MCF 10A (cell line): ENCODE measurements at regions not wholly inside any gene's neighbourhood (a gene's known extent, or its start where the extent isn't known, plus 50 kb on each side); places are given as distances from the start of the nearest gene placed in this dataset.

Experiments used
- BruUV-seq: library from RNA; stranded (reverse); fragments of 400-500 nt; replicated peaks from 2 replicates; lab custom pipeline; 2021; lab: Mats Ljungman, UMichigan
- CTCF ChIA-PET: fragments of 300-600 bp; sonication (Branson Sonifier 250); formaldehyde crosslinking; extraction: SDS; loops from one replicate; lab custom pipeline; 2021; ENCODE audit warnings: antibody characterized with exemption, inconsistent platforms; lab: Yijun Ruan, JAX
- POLR2A ChIA-PET: fragments of 300-600, 350-650 bp; sonication (Branson Sonifier 250); formaldehyde crosslinking; extraction: SDS; loops from one replicate; lab custom pipeline; 2020; ENCODE audit warnings: antibody characterized with exemption, inconsistent platforms; lab: Yijun Ruan, JAX
- DNase-seq: peaks from one replicate; pipeline ENCODE4 v3.0.0-alpha.2; 2018; ENCODE audit not compliant: unreplicated experiment
- H3K27ac Mint-ChIP-seq: one replicate; pipeline ENCODE4 v1.8.0; 2022; ENCODE audit warnings: mild to moderate bottlenecking, low read depth, mixed read lengths; ENCODE audit not compliant: unreplicated experiment
- H3K27me3 Mint-ChIP-seq: one replicate; pipeline ENCODE4 v1.8.0; 2022; ENCODE audit warnings: mixed read lengths; ENCODE audit not compliant: insufficient read depth, unreplicated experiment
- H3K36me3 Mint-ChIP-seq: one replicate; pipeline ENCODE4 v1.8.0; 2022; ENCODE audit warnings: mild to moderate bottlenecking, moderate library complexity, mixed read lengths; ENCODE audit not compliant: insufficient read depth, unreplicated experiment
- H3K4me1 Mint-ChIP-seq: one replicate; pipeline ENCODE4 v1.8.0; 2022; ENCODE audit warnings: mixed read lengths; ENCODE audit not compliant: insufficient read depth, unreplicated experiment
- H3K4me3 Mint-ChIP-seq: one replicate; pipeline ENCODE4 v1.8.0; 2022; ENCODE audit warnings: mild to moderate bottlenecking, moderate library complexity, mixed read lengths; ENCODE audit not compliant: unreplicated experiment
- H3K9me3 Mint-ChIP-seq: one replicate; pipeline ENCODE4 v1.8.0; 2022; ENCODE audit warnings: mixed read lengths; ENCODE audit not compliant: unreplicated experiment
- CTCF ChIP-seq: fragments of 200-600 bp; IDR thresholded peaks from one replicate; pipeline ENCODE4 v1.8.0; 2022; ENCODE audit warnings: antibody characterized with exemption, mild to moderate bottlenecking; ENCODE audit not compliant: unreplicated experiment
- intact Hi-C: fragments of 100-400 bp; cut with micrococcal nuclease; formaldehyde crosslinking; loops from 2 replicates; pipeline ENCODE4 v1.14.1; 2022

- no TSS peak for BruUV-seq
- intact Hi-C loops, result no loop called here
- peak overlapping the region; percentile 36 for H3K27ac Mint-ChIP-seq
- H3K27me3 Mint-ChIP-seq, result peaks cover 8% of the 10 kb centered on the region
- H3K4me1 Mint-ChIP-seq, result no peaks in the 10 kb centered on the region
- POLR2A ChIA-PET, result no interaction called here
- CTCF ChIA-PET, result interaction anchor here (1.1 kb wide), 1 partner anchor 285 kb away, joined by 5 read pairs; no protein-coding TSS in a partner anchor
- no peaks in the 10 kb centered on the region for H3K36me3 Mint-ChIP-seq
- peaks cover 16% of the 10 kb centered on the region for H3K9me3 Mint-ChIP-seq
- TF ChIP-seq CTCF, result no peak
- no peak for DNase-seq
- no peak overlapping the region for H3K4me3 Mint-ChIP-seq
Measured at GRCh38 chr18:1246827-1247226, 342.2 kb downstream of the ADCYAP1 start.

- ChIA-PET CTCF (interaction anchor here (0.7 kb wide), 1 partner anchor 411 kb away, joined by 3 read pairs; no protein-coding TSS in a partner anchor), POLR2A (no interaction called here)
- no TSS peak for BruUV-seq
- Mint-ChIP-seq H3K4me1 (no peaks in the 10 kb centered on the region), H3K36me3 (no peaks in the 10 kb centered on the region), H3K9me3 (peaks cover 14% of the 10 kb centered on the region), H3K27ac (no peak overlapping the region), H3K4me3 (no peak overlapping the region), H3K27me3 (no peaks in the 10 kb centered on the region)
- TF ChIP-seq CTCF, result no peak
- DNase-seq, result no peak
- intact Hi-C loops, result no loop called here
Measured at GRCh38 chr18:1252534-1252933, 347.9 kb downstream of the ADCYAP1 start.

- Mint-ChIP-seq H3K4me3 (no peak overlapping the region), H3K36me3 (no peaks in the 10 kb centered on the region), H3K9me3 (peaks cover 15% of the 10 kb centered on the region), H3K27me3 (no peaks in the 10 kb centered on the region), H3K27ac (no peak overlapping the region), H3K4me1 (no peaks in the 10 kb centered on the region)
- CTCF ChIA-PET, result interaction anchor here (0.7 kb wide), 1 partner anchor 411 kb away, joined by 3 read pairs; no protein-coding TSS in a partner anchor
- DNase-seq, result no peak
- POLR2A ChIA-PET, result no interaction called here
- intact Hi-C loops, result no loop called here
- TF ChIP-seq CTCF, result no peak
- no TSS peak for BruUV-seq
Measured at GRCh38 chr18:1252936-1253335, 348.3 kb downstream of the ADCYAP1 start.

- H3K4me3 Mint-ChIP-seq, result no peak overlapping the region
- CTCF ChIA-PET, result no interaction called here
- intact Hi-C loops, result no loop called here
- TF ChIP-seq CTCF, result no peak
- H3K36me3 Mint-ChIP-seq, result no peaks in the 10 kb centered on the region
- no TSS peak for BruUV-seq
- H3K9me3 Mint-ChIP-seq, result peaks cover 15% of the 10 kb centered on the region
- DNase-seq, result no peak
- H3K4me1 Mint-ChIP-seq, result no peaks in the 10 kb centered on the region
- H3K27me3 Mint-ChIP-seq, result no peaks in the 10 kb centered on the region
- no peak overlapping the region for H3K27ac Mint-ChIP-seq
- POLR2A ChIA-PET, result no interaction called here
Measured at GRCh38 chr18:1253827-1254226, 349.2 kb downstream of the ADCYAP1 start.
